Ovary (tissue), 7 donors: ENCODE measurements at regions not wholly inside any gene's neighbourhood (a gene's known extent, or its start where the extent isn't known, plus 50 kb on each side); places are given as distances from the start of the nearest gene placed in this dataset.

Source experiments
- DNase-seq, 5 donors: peaks; one replicate each; pipeline ENCODE4 v3.0.0-alpha.2; 2019 to 2020
- H3K27ac ChIP-seq, 2 donors: fragments of 200-600 bp; one replicate each; pipeline versions ENCODE4 v1.5.1 to v1.8.0; 2019 to 2022
- H3K27me3 ChIP-seq: fragments of 200-600 bp; one replicate; pipeline ENCODE4 v1.8.0; 2022
- H3K36me3 ChIP-seq: fragments of 200-600 bp; sonication (generic); one replicate; pipeline ENCODE4 v1.5.1; 2019
- H3K4me1 ChIP-seq: one replicate; pipeline ENCODE4 v1.8.1; 2013; ENCODE audit warnings: mild to moderate bottlenecking, moderate library complexity; ENCODE audit not compliant: insufficient read depth
- H3K4me3 ChIP-seq: fragments of 200-600 bp; sonication (generic); one replicate; pipeline ENCODE4 v1.5.1; 2017
- H3K9me3 ChIP-seq, 2 donors: fragments of 200-600 bp in 1 of 2; sonication (generic) in 1 of 2; one replicate each; pipeline versions ENCODE4 v1.5.1 to v1.8.1; 2013 to 2019; ENCODE audit warnings: mild to moderate bottlenecking in 1 of 2, moderate library complexity in 1 of 2
- CTCF ChIP-seq, 3 donors: fragments of 450-650 bp in 2 of 3; fragments of 200-600 bp in 1 of 3; IDR thresholded peaks; one replicate each; pipeline versions ENCODE4 v1.5.1 to v1.8.0; 2016 to 2022; ENCODE audit warnings: antibody characterized with exemption in 3 of 3, mild to moderate bottlenecking in 1 of 3
- EP300 ChIP-seq: sonication (generic); formaldehyde crosslinking; IDR thresholded peaks from one replicate; pipeline ENCODE4 v1.6.1; 2017; ENCODE audit warnings: antibody characterized with exemption
- POLR2A ChIP-seq: fragments of 450-650 bp; IDR thresholded peaks from one replicate; pipeline ENCODE4 v1.6.1; 2017; ENCODE audit warnings: antibody characterized with exemption, mild to moderate bottlenecking, moderate library complexity
- WGBS, 3 donors: extraction: QIAGEN DNeasy Blood & Tissue Kit in 1 of 3; methylation state at CpG; one replicate each; pipeline versions ENCODE4 v1.1.5 to v1.1.7; 2013 to 2017; 5-methylcytosine and 5-hydroxymethylcytosine counted together
- intact Hi-C, 4 donors: fragments of 100-400 bp; cut with DNase I; formaldehyde crosslinking; loops; one replicate each; pipeline versions ENCODE4 v1.11.0 to v1.15.1; 2022 to 2023
- donor health status: DM: no; HTN: no; CAD: no; lungs with moderate emphysema.
- donor health status: DM: no; HTN: no; CAD: no.
- donor health status: Bipolar disorder and iron deficiency.
- donor health status: DM: no; HTN: no; CAD: no.
- donor health status: DM: yes; HTN: yes; CAD: no.

DNA sequence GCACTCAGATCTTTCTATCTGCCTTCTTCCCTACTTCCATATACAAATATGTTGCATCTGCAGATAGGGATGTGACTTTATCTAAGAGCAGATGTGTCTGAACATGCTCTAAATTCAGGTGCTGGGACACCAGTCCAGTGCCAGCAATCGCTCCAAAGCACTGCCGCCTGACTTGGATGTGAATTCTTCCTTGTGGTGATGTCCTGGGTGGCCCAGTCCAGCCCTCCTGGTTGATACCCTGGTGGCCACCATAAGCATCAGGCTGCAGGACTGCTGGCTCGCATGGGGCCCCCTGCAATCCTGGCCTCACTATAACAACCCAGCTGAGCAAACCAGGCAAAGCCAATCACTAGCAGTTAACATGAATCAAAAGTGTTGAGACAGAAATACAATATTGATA lies 149.2 kb upstream of the PDE1C start:
- TF ChIP-seq EP300 = no peak
- TF ChIP-seq POLR2A = no peak
- no peak for TF ChIP-seq CTCF (IDR thresholded peaks at IDR 0.05)
- Histone ChIP-seq H3K27me3 (no peaks in the 10 kb centered on the region), H3K27ac (no peak overlapping the region), H3K9me3 (no peaks in the 10 kb centered on the region), H3K4me1 (no peaks in the 10 kb centered on the region), H3K4me3 (no peak overlapping the region), H3K36me3 (no peaks in the 10 kb centered on the region)
- WGBS, 3 donors = 87 to 91% (median 89%) methylated on average over 3 of the region's 3 CpGs
- no peak for DNase-seq
- intact Hi-C loops = no loop called here

DNA sequence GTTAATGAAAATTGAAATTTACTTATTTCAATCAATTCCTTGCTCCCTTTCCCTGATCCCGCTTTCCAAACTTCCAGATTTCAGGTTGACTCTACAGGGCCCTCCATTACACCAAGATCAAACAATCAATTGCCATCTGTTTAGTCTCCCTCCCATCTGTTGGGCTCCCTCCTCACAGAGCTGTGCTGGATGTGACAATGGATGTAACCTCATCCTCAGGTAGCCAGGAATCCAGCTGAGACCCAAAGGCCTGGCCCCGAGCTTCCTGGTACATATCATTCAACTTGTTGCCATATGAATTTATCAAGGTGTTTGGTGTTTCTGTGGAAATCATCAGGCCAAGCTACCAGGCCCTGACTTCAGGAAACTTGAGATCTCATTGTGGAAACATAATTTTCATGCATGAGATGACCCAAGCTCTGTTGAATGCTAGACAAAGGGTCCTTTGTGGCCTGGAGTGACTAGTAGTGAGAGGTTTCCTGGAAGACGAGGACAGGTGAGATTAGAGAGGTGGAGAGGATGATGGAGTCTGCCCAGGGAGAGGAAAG lies 148.6 kb upstream of the PDE1C start:
- intact Hi-C loops = no loop called here
- 53 to 64% (median 61%) methylated on average over 3 of the region's 3 CpGs for WGBS, 3 donors
- Histone ChIP-seq H3K27me3 (no peaks in the 10 kb centered on the region), H3K27ac (no peak overlapping the region), H3K36me3 (no peaks in the 10 kb centered on the region), H3K4me3 (no peak overlapping the region), H3K9me3 (no peaks in the 10 kb centered on the region), H3K4me1 (no peaks in the 10 kb centered on the region)
- no peak for TF ChIP-seq POLR2A
- no peak for TF ChIP-seq CTCF (IDR thresholded peaks at IDR 0.05)
- no peak for TF ChIP-seq EP300
- no peak for DNase-seq

GRCh38 chr7:32218154-32218467 lies 147.9 kb upstream of the PDE1C start:
- Histone ChIP-seq H3K36me3 (no peaks in the 10 kb centered on the region), H3K27ac (no peak overlapping the region), H3K27me3 (no peaks in the 10 kb centered on the region), H3K9me3 (no peaks in the 10 kb centered on the region), H3K4me1 (no peaks in the 10 kb centered on the region), H3K4me3 (no peak overlapping the region)
- whole genome bisulfite sequencing, 3 donors = 55 to 76% (median 75%) methylated on average over 1 of the region's 1 CpG
- intact Hi-C loops = no loop called here
- TF ChIP-seq EP300 = no peak
- TF ChIP-seq CTCF (IDR thresholded peaks at IDR 0.05) = no peak
- TF ChIP-seq POLR2A = no peak
- no peak for DNase-seq

- DNase-seq = no peak
- intact Hi-C loops = no loop called here
- H3K9me3 ChIP-seq = no peaks in the 10 kb centered on the region
- TF ChIP-seq POLR2A (no peak), CTCF (IDR thresholded peaks at IDR 0.05) (no peak), EP300 (no peak)
- H3K27ac ChIP-seq = no peak overlapping the region
- H3K4me3 ChIP-seq = no peak overlapping the region
- no peaks in the 10 kb centered on the region for H3K36me3 ChIP-seq
- H3K4me1 ChIP-seq = no peaks in the 10 kb centered on the region
- 57 to 63% (median 59%) methylated on average over 5 of the region's 5 CpGs for WGBS, 3 donors
- H3K27me3 ChIP-seq = no peaks in the 10 kb centered on the region
These were observed 147.3 kb upstream of the PDE1C start for GRCh38 chr7:32217341-32218153.
